Lower lobe of right lung (tissue), 2 donors: ENCODE measurements at regions not wholly inside any gene's neighbourhood (a gene's known extent, or its start where the extent isn't known, plus 50 kb on each side); places are given as distances from the start of the nearest gene placed in this dataset.
"Not testable (repeated sequence)": the region's sequence is repeated elsewhere in the genome, so short reads cannot be mapped to it uniquely, and the experiment has no call there.

Experiments used
- ATAC-seq, 2 donors: fragments of 200-7000 bp; cut with Tn5 transposase; one replicate each; pipeline ENCODE4 v1.9.1; 2020 to 2022; ENCODE audit warnings: mild to moderate bottlenecking in 2 of 2, moderate library complexity in 2 of 2
- DNase-seq: peaks from one replicate; pipeline ENCODE4 v3.0.0-alpha.2; 2020
- H3K27ac ChIP-seq: fragments of 200-600 bp; one replicate; pipeline ENCODE4 v1.8.0; 2022
- H3K27me3 ChIP-seq: fragments of 200-600 bp; one replicate; pipeline ENCODE4 v1.8.0; 2022; ENCODE audit warnings: low read depth
- H3K36me3 ChIP-seq: fragments of 200-600 bp; one replicate; pipeline ENCODE4 v1.8.0; 2022; ENCODE audit warnings: mild to moderate bottlenecking
- H3K4me1 ChIP-seq: fragments of 200-600 bp; one replicate; pipeline ENCODE4 v1.8.0; 2022
- H3K4me3 ChIP-seq: fragments of 200-600 bp; one replicate; pipeline ENCODE4 v1.8.0; 2022; ENCODE audit warnings: mild to moderate bottlenecking
- H3K9me3 ChIP-seq: fragments of 200-600 bp; one replicate; pipeline ENCODE4 v1.8.0; 2022
- intact Hi-C: fragments of 100-400 bp; cut with DNase I; formaldehyde crosslinking; loops from one replicate; pipeline ENCODE4 v1.11.0; 2022
- TF ChIP-seq, protein P1 (sequence below): fragments of 200-600 bp; IDR thresholded peaks from one replicate; pipeline ENCODE4 v1.8.0; 2022; ENCODE audit warnings: antibody characterized with exemption, mild to moderate bottlenecking
- donor health status: DM: no; HTN: yes; CAD: no; lungs with severe emphysema.

DNA sequence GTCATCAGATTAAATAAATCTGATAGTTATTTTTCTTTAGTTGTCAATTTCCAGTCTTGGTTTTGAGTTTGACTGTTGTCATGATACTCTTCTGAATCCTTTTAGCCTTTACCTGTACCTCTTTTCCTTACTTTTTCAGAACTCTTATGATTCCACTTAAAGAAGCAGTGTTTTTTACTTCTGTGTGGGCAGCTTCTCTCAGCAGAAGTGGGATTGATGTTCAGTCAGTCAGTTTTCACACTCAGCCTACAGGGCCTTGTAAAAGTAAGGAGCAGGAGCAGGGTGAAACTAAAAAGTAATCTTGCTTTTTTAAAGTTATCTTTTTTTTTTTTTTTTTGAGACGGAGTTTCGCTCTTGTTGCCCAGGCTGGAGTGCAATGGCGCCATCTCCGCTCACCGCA is 75.1 kb downstream of the HAUS1 start:
- DNase-seq (no peak), ATAC-seq (no peak)
- intact Hi-C loops = no loop called here
- H3K9me3 ChIP-seq = no peaks in the 10 kb centered on the region
- no peaks in the 10 kb centered on the region for H3K36me3 ChIP-seq
- H3K4me3 ChIP-seq = no peak overlapping the region
- TF ChIP-seq, protein P1, sequence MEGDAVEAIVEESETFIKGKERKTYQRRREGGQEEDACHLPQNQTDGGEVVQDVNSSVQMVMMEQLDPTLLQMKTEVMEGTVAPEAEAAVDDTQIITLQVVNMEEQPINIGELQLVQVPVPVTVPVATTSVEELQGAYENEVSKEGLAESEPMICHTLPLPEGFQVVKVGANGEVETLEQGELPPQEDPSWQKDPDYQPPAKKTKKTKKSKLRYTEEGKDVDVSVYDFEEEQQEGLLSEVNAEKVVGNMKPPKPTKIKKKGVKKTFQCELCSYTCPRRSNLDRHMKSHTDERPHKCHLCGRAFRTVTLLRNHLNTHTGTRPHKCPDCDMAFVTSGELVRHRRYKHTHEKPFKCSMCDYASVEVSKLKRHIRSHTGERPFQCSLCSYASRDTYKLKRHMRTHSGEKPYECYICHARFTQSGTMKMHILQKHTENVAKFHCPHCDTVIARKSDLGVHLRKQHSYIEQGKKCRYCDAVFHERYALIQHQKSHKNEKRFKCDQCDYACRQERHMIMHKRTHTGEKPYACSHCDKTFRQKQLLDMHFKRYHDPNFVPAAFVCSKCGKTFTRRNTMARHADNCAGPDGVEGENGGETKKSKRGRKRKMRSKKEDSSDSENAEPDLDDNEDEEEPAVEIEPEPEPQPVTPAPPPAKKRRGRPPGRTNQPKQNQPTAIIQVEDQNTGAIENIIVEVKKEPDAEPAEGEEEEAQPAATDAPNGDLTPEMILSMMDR = no peak
- H3K27me3 ChIP-seq = no peaks in the 10 kb centered on the region
- H3K27ac ChIP-seq = no peak overlapping the region
- H3K4me1 ChIP-seq = peaks cover 46% of the 10 kb centered on the region

DNA sequence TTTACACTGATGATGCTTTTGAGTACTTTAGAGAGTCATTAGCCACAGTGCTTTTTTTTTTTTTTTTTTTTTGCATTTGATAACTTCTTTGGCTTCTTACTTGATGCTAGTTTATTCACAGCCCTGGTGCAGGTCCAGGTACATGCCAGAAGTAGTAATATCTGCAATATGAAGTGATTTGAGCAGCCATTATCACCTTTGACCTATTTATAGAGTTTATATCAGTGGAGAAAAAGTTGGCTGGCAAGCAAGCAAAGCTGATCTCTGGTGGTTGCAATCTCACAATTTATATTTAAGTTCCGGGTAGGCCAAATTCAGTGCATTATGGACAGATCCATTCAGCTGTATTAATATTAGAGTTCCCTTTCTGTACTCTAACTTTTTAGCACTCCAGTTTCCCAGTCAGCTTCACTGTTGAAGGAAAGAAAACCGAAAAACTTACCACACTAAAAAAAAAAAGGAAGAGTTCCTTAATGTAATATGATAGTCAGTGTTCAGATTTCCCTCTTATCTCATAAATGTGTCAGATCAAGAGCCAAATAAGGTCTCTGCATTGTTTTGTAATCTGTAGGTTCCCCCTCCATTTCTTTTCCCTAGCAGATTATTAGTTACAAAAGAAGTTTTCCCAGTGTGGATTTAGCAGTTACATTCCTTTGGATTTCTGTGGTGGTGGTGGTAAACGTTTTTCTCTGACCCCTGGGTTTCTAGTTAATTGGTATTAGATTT is 78.6 kb downstream of the HAUS1 start:
- H3K9me3 ChIP-seq = no peaks in the 10 kb centered on the region
- H3K4me1 ChIP-seq = peaks cover 26% of the 10 kb centered on the region
- TF ChIP-seq, protein P1 = no peak
- no peak for ATAC-seq
- intact Hi-C loops = no loop called here
- H3K27me3 ChIP-seq = no peaks in the 10 kb centered on the region
- DNase-seq = no peak
- H3K4me3 ChIP-seq = no peak overlapping the region
- H3K27ac ChIP-seq = no peak overlapping the region
- H3K36me3 ChIP-seq = no peaks in the 10 kb centered on the region

DNA sequence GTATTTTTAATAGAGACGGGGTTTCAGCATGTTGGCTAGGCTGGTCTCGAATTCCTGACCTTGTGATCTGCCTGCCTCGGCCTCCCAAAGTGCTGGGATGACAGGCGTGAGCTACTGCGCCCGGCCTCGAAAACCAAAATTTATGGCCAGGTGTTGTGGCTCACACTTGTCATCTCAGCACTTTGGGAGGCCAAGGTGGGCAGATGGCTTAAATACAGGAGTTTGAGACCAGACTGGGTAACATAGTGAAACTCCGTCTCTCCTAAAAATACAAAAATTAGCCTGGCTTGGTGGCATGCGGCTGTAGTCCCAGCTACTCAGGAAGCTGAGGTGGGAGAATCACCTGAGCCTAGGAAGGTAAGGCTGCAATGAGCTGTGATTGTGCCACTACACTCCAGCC is 80.1 kb downstream of the HAUS1 start:
- H3K4me3 ChIP-seq, H3K36me3 ChIP-seq, H3K9me3 ChIP-seq, H3K27ac ChIP-seq, DNase-seq, intact Hi-C loops, ATAC-seq, H3K27me3 ChIP-seq: not testable (repeated sequence)
- peaks cover 26% of the 10 kb centered on the region for H3K4me1 ChIP-seq

DNA sequence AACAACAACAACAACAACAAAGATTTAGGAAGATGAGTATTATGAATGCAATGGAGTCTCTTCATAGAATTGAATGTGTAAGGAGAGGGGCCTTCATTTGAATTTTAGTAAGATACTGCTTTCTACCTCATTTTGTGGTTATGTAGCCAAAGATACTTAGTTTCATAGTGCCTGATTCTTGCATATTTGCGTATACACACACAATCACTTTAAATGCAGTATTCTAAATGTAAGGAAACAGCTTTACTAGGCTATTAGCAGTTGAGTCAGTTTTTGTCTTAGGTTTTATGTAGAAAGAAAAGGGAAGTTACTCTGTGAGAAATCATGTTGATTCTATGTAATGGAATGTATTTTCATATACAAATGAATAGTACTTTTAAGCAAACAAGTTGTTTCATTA is 80.5 kb downstream of the HAUS1 start:
- Histone ChIP-seq H3K27ac (no peak overlapping the region), H3K27me3 (no peaks in the 10 kb centered on the region), H3K36me3 (no peaks in the 10 kb centered on the region), H3K4me1 (peaks cover 26% of the 10 kb centered on the region), H3K9me3 (no peaks in the 10 kb centered on the region), H3K4me3 (no peak overlapping the region)
- TF ChIP-seq, protein P1 = no peak
- DNase-seq = no peak
- intact Hi-C loops = no loop called here
- no peak for ATAC-seq

- H3K27ac ChIP-seq = no peak overlapping the region
- H3K9me3 ChIP-seq = no peaks in the 10 kb centered on the region
- no peaks in the 10 kb centered on the region for H3K4me1 ChIP-seq
- H3K36me3 ChIP-seq = no peaks in the 10 kb centered on the region
- no peak for ATAC-seq
- no peaks in the 10 kb centered on the region for H3K27me3 ChIP-seq
- intact Hi-C loops = no loop called here
- no peak overlapping the region for H3K4me3 ChIP-seq
- TF ChIP-seq, protein P1 = no peak
- no peak for DNase-seq
Observed at GRCh38 chr18:46190667-46191066, 86.5 kb downstream of the HAUS1 start.

DNA sequence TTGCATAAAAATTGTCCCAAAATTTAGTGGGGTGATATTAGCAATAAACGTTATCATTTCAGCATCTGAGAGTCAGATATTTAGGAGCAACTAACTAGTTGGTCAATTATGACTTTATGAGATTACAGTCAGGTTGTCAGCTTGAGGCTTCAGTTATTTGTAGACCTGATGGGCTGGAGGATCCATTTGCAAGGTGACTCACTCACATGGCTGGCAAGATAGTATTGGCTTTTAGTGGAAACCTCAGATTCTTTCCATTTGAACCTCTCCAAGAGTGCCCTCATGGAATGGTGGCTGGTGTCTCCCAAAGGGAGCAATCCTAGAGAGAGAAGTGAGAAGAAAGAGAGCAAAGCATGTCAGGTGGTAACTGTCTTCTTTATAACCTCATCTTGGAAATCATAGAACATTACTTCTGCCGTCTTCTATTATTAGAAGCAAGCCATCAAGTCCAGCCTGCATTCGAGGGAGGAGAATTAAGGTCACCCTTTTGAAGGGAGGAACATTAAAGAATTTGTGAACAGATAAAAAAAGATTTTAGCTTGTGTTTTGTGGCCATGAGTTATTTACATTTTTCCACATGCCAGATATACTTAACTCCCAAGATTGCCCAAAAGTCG is 92.5 kb downstream of the HAUS1 start:
- Histone ChIP-seq H3K27ac (no peak overlapping the region), H3K4me3 (no peak overlapping the region), H3K36me3 (peaks cover 7% of the 10 kb centered on the region), H3K27me3 (no peaks in the 10 kb centered on the region), H3K4me1 (peaks cover 9% of the 10 kb centered on the region), H3K9me3 (no peaks in the 10 kb centered on the region)
- DNase-seq (no peak), ATAC-seq (no peak)
- TF ChIP-seq, protein P1 = no peak
- intact Hi-C loops = no loop called here
